ENCODE measurements at regions not wholly inside any gene's neighbourhood (a gene's known extent, or its start where the extent isn't known, plus 50 kb on each side); places are given as distances from the start of the nearest gene placed in this dataset.

DNA sequence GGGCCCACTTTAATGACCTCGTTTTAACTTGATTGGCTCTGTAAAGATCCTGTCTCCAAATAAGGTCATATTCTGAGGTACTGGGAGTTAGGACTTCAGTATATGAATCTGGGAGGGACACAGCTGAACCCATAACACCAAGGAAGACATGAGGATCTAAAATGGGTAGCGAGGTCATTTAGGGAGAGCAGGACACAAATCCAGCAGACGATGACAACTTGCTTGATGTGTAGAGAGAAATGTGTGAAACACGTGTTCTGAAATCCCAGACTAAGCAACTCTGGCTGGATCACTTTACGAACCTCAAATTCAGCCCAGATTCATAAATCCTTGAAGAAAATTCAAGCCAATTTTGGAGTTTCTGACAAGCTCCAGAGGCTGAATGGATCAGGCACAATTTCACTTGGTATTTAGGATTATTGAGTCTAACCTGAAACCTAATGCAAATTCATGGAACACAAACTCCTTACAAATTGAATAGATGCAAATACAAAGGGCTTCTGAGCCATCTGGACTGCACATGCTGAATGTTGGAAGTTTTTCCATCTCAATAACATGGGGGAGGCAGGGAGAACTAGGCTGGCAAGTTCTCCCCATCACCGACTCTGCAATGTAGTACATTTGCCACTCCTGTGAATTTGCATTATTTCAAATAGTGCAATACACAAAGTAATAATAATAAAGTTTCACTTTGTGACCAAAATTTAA is 74.0 kb upstream of the SLC30A5 start:
- no peak overlapping the region for H3K27ac ChIP-seq
- no peak for DNase-seq (ENCODE audit: low read depth, low spot score)

DNA sequence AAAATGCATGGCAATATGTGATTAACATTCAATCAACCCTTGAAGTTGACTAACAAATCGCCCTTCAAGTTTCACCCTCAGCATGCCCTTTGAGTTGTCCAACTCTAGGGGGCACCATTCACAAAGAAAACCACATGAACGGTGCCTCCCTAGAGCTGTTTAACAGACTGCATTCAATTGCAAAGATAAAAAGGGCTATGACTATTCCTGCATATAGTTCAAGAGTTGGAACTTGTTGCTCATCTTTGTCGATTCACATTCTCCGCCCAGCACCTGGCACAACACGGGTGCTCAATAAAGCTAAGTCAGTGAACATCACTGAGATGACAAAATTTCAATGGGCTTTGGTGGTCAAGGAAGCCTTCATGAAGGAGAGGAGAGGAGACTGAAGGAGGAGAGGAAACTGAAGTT is 69.6 kb upstream of the SLC30A5 start:
- DNase-seq (ENCODE audit: low read depth, low spot score): peak; percentile 14
- no peak overlapping the region for H3K27ac ChIP-seq

DNA sequence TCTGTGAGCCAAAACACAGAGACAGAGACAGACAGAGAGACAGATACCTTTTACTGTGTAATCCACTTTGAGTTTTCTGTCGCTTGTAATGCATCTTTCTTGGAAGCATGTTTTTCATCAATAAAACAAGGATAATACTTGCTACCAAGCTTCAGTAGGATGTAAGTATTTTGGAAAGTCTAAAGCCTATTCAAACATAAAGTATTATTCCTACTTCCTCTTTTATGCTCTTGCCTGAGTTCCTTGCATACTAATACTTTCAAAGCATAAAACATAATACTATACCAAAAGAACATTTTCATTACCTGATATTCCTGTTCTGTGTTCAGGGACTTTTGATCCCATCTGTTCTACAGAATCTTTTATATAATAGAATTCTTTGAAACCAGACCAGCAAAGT is 64.5 kb upstream of the SLC30A5 start:
- DNase-seq (ENCODE audit: low read depth, low spot score): no peak
- no peak overlapping the region for H3K27ac ChIP-seq

DNA sequence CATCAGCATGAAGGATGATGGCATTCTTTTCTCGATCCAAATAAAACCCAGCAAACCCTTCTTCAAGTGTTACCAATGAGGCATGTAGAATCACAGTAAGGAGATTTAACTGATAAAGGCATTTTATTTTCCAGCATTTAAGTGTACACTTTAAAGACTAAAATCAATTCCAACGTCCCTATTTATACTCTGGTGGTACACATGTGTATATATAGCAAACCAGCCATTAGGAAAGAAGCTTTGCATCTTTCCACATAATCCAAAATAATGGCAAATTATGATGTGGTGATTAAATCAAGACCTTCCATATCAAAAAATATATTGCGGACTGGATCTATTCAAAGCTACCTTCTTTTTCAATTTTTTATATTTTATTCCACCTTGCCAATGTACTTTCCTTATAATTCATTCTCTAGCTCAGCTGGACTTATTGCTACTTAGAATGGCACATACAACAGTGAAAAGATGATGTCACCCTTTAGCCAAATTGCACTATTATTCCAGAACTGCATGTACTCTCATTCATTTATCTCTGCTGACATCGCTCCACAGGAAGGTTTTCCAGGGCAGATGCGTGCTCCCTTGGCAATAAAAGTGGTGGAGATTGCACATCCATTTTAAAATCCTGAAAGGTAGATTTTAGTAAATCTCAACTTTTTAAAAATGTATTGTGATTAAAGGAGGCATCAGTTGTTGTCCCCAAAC is 63.3 kb upstream of the SLC30A5 start:
- no peak for DNase-seq (ENCODE audit: low read depth, low spot score)

DNA sequence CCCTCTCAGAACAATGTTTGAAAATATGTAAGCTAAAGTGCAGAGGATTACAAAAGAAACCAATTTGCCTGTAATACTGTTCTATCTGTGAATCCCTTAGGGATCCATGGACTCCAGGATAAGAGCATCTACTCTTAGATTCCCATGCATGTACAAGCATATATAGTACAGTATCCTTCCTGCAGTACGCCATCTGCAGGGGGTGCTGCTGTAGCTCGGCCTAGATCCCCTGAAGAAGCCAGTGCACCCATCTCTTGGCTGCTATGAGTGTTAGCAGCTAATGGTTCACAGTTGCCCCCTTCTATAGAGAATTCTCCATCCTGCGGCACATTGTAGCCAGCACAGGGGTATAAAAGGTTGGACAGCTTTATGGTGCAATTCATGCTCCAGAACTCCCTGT is 61.8 kb upstream of the SLC30A5 start:
- no peak overlapping the region for H3K27ac ChIP-seq
- no peak for DNase-seq (ENCODE audit: low read depth, low spot score)

More for the DNA sequence above, 63.3 kb upstream of the SLC30A5 start:
- no peak overlapping the region for H3K27ac ChIP-seq

DNA sequence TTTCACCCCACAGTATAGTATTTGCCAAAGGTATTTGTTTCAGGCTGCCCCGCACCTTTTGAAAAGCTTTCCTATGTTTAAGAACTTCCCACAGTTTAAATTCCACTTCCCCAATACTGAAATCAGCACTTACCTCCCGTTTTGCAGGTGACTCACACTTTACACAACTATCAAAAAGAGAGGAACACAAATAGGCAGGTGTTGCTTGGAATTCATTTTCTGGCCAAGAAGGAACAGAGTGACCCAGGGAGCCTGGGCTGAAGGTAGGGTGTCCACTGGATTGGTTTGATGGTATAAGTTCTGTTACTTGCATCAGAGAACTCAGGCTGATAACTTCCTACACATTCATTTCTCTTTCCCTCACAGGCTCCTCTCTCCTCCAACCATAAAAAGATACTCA is 60.1 kb upstream of the SLC30A5 start:
- DNase-seq (ENCODE audit: low read depth, low spot score): no peak
- no peak overlapping the region for H3K27ac ChIP-seq

DNA sequence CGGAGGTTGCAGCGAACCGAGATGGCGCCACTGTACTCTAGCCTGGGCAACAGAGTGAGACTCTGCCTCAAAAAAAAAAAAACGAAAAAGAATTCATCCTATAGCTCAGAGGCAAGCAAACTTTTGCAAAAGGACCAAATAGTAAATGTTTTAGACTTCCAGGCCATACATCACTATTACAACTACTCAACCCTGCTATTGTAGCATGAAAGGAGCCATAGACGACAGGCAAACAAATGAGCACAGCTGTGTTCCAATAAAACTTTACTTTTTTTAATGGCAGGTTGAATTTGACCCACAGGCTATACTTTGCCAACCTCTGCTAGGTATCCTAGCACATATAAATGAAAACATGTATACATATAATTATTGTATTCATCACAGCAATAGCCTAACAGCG is 58.9 kb upstream of the SLC30A5 start:
- H3K27ac ChIP-seq: no peak overlapping the region
- DNase-seq (ENCODE audit: low read depth, low spot score): no peak

DNA sequence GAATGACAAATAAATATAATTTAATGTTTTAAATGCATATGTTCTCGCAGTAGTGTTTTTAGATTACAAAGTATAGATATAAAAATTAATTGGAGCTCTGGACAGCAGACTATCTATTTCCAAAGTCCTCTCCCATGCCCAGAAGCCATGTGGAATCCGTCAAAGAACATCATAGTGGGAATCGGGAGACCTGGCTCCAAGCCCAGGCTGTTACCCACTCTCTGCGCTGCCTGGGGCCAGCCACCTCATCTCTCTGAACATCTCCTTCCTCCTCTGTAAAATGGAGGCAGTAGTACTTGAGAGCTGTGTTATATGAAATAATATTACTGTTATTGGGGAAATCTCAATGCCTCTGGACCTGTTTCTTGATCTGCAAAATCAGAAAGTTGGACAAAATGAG is 58.1 kb upstream of the SLC30A5 start:
- H3K27ac ChIP-seq: no peak overlapping the region
- no peak for DNase-seq (ENCODE audit: low read depth, low spot score)

DNA sequence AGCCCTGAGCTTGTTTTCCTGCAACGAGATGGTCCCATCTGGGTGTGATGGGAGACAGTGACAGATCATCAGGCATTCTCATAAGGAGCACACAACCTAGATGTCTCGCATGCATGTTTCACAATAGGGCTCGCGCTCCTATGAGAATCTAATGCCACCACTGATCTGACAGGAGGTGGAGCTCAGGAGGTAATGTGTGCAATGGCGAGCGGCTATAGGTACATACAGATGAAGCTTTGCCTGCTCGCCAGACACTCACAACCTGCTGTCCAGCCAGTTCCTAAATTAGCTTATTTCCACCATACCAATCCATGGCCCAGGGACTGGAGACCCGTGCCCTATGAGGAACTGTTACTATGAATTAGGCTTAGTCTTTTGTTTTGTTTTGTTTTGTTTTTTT is 55.3 kb upstream of the SLC30A5 start:
- no peak for DNase-seq (ENCODE audit: low read depth, low spot score)
- H3K27ac ChIP-seq: no peak overlapping the region

DNA sequence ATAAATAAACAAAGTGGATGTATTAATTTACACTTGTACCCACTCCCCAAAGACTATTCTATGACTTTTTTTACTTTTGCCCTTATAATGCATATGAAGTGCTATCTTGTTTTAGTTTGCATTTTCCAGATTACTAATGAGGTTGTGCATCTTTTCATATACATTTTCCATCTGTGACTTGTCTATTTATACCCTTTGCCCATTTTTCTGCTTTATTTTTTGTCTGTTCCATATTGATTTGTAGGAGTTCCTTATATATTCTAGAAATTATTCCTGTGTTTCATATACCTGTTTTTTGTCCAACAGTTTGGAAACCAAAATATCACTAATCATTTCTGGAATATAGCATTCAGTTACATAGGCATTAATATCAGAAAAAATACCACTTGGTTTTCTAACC is 54.0 kb upstream of the SLC30A5 start:
- no peak for DNase-seq (ENCODE audit: low read depth, low spot score)
- no peak overlapping the region for H3K27ac ChIP-seq

DNA sequence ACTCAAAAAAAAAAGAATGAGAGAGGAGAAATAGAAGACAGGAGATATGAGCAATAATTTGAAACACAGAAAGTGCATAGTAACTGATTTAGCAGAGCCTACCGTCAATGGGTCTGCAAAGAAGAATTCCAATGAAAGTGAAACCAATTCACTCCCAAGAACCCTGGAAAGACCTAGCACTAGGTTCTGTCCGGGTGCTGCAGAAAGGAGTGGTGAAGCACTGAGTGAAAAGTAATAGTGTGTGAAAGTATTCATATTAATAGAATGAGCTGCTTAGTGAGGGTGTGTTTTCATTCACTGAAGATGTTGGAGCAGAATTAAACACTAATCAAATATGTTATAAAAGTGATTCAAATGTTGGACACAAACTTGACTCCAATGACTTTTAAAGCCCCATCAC is 51.3 kb upstream of the SLC30A5 start:
- H3K27ac ChIP-seq: no peak overlapping the region
- DNase-seq (ENCODE audit: low read depth, low spot score): no peak

DNA sequence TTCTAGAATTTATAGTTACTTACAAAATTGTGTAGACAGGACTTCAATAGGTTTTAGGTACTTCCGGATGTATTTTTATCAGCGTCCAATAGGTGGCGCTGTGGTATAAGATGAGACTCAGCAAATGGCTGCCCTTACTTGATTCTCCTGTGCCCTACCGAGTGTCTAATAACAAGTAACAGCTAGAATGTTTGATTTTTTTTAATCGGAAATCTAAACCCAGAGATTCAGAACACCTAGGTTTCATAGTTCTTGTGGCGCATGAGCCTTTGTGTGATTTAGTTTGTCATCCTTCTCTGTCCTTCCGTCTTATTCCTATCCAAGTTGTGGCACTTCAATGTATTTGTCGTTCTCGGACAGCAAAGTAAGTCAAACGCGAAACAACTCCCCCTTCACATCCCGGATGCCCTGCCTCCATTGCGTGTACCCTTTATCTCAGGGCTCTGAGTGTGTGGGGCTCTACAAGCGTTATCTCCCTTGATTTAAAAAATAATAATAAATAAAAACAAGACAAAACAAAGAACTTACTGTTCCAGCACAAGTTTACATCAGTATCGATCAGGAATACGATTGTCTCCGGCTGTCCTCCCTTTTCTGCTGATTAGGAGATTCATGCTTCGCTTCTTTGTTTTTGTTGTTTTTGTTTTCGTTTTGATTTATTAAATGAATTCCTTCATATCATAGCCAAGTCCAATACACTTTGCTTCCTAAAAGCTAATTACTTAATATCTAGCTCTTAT is 50.7 kb upstream of the SLC30A5 start:
- no peak overlapping the region for H3K27ac ChIP-seq
- peak; percentile 34 for DNase-seq (ENCODE audit: low read depth, low spot score)

DNA sequence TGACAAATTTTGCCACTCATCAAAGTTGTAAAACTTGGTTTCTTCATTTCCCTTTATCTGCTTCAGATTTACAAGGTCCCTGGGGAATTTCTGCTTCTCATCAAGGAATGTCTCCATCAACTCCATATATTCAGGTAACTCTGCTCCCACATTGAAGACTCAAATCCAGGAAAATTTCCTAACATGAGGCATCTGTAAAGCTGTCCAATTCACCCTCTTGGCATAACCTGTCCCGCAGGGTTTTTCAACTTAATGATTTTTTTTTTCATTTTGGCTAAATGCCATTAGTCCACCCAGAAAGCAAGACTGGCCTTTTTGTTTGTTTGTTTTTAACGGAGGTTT is 50.2 kb upstream of the SLC30A5 start:
- DNase-seq (ENCODE audit: low read depth, low spot score): no peak
- H3K27ac ChIP-seq: no peak overlapping the region
